ENCODE measurements at regions not wholly inside any gene's neighbourhood (a gene's known extent, or its start where the extent isn't known, plus 50 kb on each side); places are given as distances from the start of the nearest gene placed in this dataset.

- no peak for TF ChIP-seq CTCF (IDR thresholded peaks at IDR 0.05)
- no peak for DNase-seq
- Histone ChIP-seq H3K9me3 (peaks cover 0 to 26% (median 0%) of the 10 kb centered on the region in 11 donors), H3K27me3 (no peaks in the 10 kb centered on the region), H3K4me1 (no peaks in the 10 kb centered on the region), H3K4me3 (no peak overlapping the region), H3K27ac (no peak overlapping the region), H3K36me3 (no peaks in the 10 kb centered on the region)
- ATAC-seq = no peak
- intact Hi-C loops (cut with DNase I) = no loop called here
- WGBS, 2 donors = 36 to 43% methylated on average over 3 of the region's 3 CpGs
These were observed 400.4 kb upstream of the POM121L12 start for GRCh38 chr7:52635021-52635420.

- ATAC-seq = no peak
- intact Hi-C loops (cut with DNase I) = no loop called here
- Histone ChIP-seq H3K27ac (no peak overlapping the region), H3K9me3 (peaks cover 0 to 10% (median 0%) of the 10 kb centered on the region in 11 donors), H3K27me3 (no peaks in the 10 kb centered on the region), H3K36me3 (no peaks in the 10 kb centered on the region), H3K4me1 (no peaks in the 10 kb centered on the region), H3K4me3 (no peak overlapping the region)
- 86 to 91% methylated on average over 1 of the region's 1 CpG for WGBS, 2 donors
- TF ChIP-seq CTCF (IDR thresholded peaks at IDR 0.05) = no peak
- no peak for DNase-seq
These were observed 414.6 kb upstream of the POM121L12 start for GRCh38 chr7:52620849-52621248.

- Histone ChIP-seq H3K4me3 (no peak overlapping the region), H3K27me3 (no peaks in the 10 kb centered on the region), H3K4me1 (no peaks in the 10 kb centered on the region), H3K9me3 (peaks cover 0 to 5% (median 0%) of the 10 kb centered on the region in 11 donors), H3K27ac (no peak overlapping the region), H3K36me3 (no peaks in the 10 kb centered on the region)
- ATAC-seq (no peak), DNase-seq (no peak)
- no peak for TF ChIP-seq CTCF (IDR thresholded peaks at IDR 0.05)
- intact Hi-C loops (cut with DNase I) = no loop called here
- WGBS, 2 donors = 84 to 87% methylated on average over 2 of the region's 2 CpGs
These were observed 418.9 kb upstream of the POM121L12 start for GRCh38 chr7:52616552-52616951.

GRCh38 chr7:52615021-52615695 lies 420.3 kb upstream of the POM121L12 start:
- no peak for TF ChIP-seq CTCF (IDR thresholded peaks at IDR 0.05)
- WGBS, 2 donors = 71 to 75% methylated on average over 2 of the region's 2 CpGs
- no peak for DNase-seq
- Histone ChIP-seq H3K27ac (no peak overlapping the region), H3K4me1 (no peaks in the 10 kb centered on the region), H3K36me3 (no peaks in the 10 kb centered on the region), H3K9me3 (peaks cover 0 to 5% (median 0%) of the 10 kb centered on the region in 11 donors), H3K27me3 (no peaks in the 10 kb centered on the region), H3K4me3 (no peak overlapping the region)
- intact Hi-C loops (cut with DNase I) = no loop called here
- ATAC-seq = no peak

Measured in heart right ventricle (tissue), 16 donors.